Sigmoid colon (tissue), 6 donors: ENCODE measurements at regions not wholly inside any gene's neighbourhood (a gene's known extent, or its start where the extent isn't known, plus 50 kb on each side); places are given as distances from the start of the nearest gene placed in this dataset.

ENCODE experiments used
- DNase-seq: peaks from one replicate; pipeline ENCODE4 v3.0.0-alpha.2; 2019
- H3K27ac ChIP-seq, 4 donors: fragments of 200-600 bp; sonication (generic); one replicate each; pipeline ENCODE4 v1.5.1; 2016 to 2019; ENCODE audit warnings: mild to moderate bottlenecking in 1 of 4
- H3K27me3 ChIP-seq, 3 donors: fragments of 200-600 bp; sonication (generic); one replicate each; pipeline ENCODE4 v1.5.1; 2019; ENCODE audit warnings: mild to moderate bottlenecking in 1 of 3
- H3K36me3 ChIP-seq, 4 donors: fragments of 200-600 bp; sonication (generic); one replicate each; pipeline ENCODE4 v1.5.1; 2016 to 2019
- H3K4me1 ChIP-seq, 4 donors: fragments of 200-600 bp; sonication (generic); one replicate each; pipeline ENCODE4 v1.5.1; 2017 to 2019
- H3K4me3 ChIP-seq, 4 donors: fragments of 200-600 bp; sonication (generic); one replicate each; pipeline ENCODE4 v1.5.1; 2017 to 2019; ENCODE audit warnings: mild to moderate bottlenecking in 2 of 4, moderate library complexity in 1 of 4
- H3K9me3 ChIP-seq, 4 donors: fragments of 200-600 bp in 3 of 4; sonication (generic) in 3 of 4; one replicate each; pipeline versions ENCODE4 v1.5.1 to v1.6.1; 2013 to 2019
- CTCF ChIP-seq, 4 experiments: fragments of 450-650 bp in 3 of 4; fragments of 200-600 bp in 1 of 4; IDR thresholded peaks; one replicate each; pipeline ENCODE4 v1.5.1; 2016 to 2019; ENCODE audit warnings: antibody characterized with exemption in 4 of 4, mild to moderate bottlenecking in 3 of 4, moderate library complexity in 2 of 4
- EP300 ChIP-seq, 4 donors: sonication (generic); formaldehyde crosslinking; IDR thresholded peaks; one replicate each; pipeline ENCODE4 v1.6.1; 2017; ENCODE audit warnings: antibody characterized with exemption in 4 of 4
- POLR2A ChIP-seq, 2 donors: fragments of 450-650 bp; IDR thresholded peaks; one replicate each; pipeline ENCODE4 v1.6.1; 2016; ENCODE audit warnings: antibody characterized with exemption in 2 of 2, mild to moderate bottlenecking in 2 of 2, moderate library complexity in 2 of 2
- POLR2AphosphoS5 ChIP-seq, 4 donors: sonication (generic); formaldehyde crosslinking; IDR thresholded peaks; one replicate each; pipeline ENCODE4 v1.6.1; 2017; ENCODE audit warnings: antibody characterized with exemption in 4 of 4
- WGBS, 2 donors: extraction: QIAGEN DNeasy Blood & Tissue Kit; methylation state at CpG; one replicate each; pipeline ENCODE4 v1.1.7; 2013; 5-methylcytosine and 5-hydroxymethylcytosine counted together
- intact Hi-C: fragments of 100-400 bp; cut with DNase I; formaldehyde crosslinking; loops from one replicate; pipeline ENCODE4 v1.15.1; 2023
- donor health status: healthy with polysubstance abuse.
- donor health status: healthy.

GRCh38 chr22:27213294-27213693 is 555.9 kb downstream of the MIAT start:
- DNase-seq: peak; percentile 76
- intact Hi-C loops: loop anchor here (2.0 kb wide), 2 partner anchors 106 to 232 kb away; no protein-coding TSS in a partner anchor
- WGBS, 2 donors: 62 to 69% methylated on average over 4 of the region's 4 CpGs

GRCh38 chr22:27213766-27214581 is 556.6 kb downstream of the MIAT start:
- 82 to 87% methylated on average over 17 of the region's 17 CpGs for WGBS, 2 donors
- intact Hi-C loops: loop anchor here (2.0 kb wide), 2 partner anchors 107 to 233 kb away; no protein-coding TSS in a partner anchor
- Histone ChIP-seq H3K36me3 (no peaks in the 10 kb centered on the region), H3K4me3 (no peak overlapping the region), H3K27ac (peak overlapping the region; percentile 69 to 80 (median 72)), H3K27me3 (no peaks in the 10 kb centered on the region), H3K4me1 (peaks cover 0 to 55% (median 38%) of the 10 kb centered on the region in 4 donors), H3K9me3 (no peaks in the 10 kb centered on the region)
- peak; percentile 96 for DNase-seq
- TF ChIP-seq CTCF (IDR thresholded peaks at IDR 0.05) (no peak), POLR2AphosphoS5 (IDR thresholded peaks at IDR 0.05) (peak; percentile 22 to 65 (median 41))

More at GRCh38 chr22:27213294-27213693, 555.9 kb downstream of the MIAT start:
- H3K4me1 ChIP-seq: peaks cover 0 to 50% (median 38%) of the 10 kb centered on the region in 4 donors
- H3K27me3 ChIP-seq: no peaks in the 10 kb centered on the region
- H3K4me3 ChIP-seq: no peak overlapping the region
- no peaks in the 10 kb centered on the region for H3K36me3 ChIP-seq
- no peaks in the 10 kb centered on the region for H3K9me3 ChIP-seq
- TF ChIP-seq POLR2A (IDR thresholded peaks at IDR 0.05) (no peak), EP300 (IDR thresholded peaks at IDR 0.05) (no peak), POLR2AphosphoS5 (IDR thresholded peaks at IDR 0.05) (no peak)
- peak overlapping the region; percentile 69 to 80 (median 72) for H3K27ac ChIP-seq

- DNase-seq: no peak
- Histone ChIP-seq H3K36me3 (no peaks in the 10 kb centered on the region), H3K9me3 (no peaks in the 10 kb centered on the region), H3K4me3 (no peak overlapping the region), H3K4me1 (peaks cover 0 to 58% (median 40%) of the 10 kb centered on the region in 4 donors), H3K27ac (peak overlapping the region; percentile 69 to 80 (median 72)), H3K27me3 (no peaks in the 10 kb centered on the region)
- 81 to 83% methylated on average over 6 of the region's 6 CpGs for WGBS, 2 donors
- intact Hi-C loops: no loop called here
- TF ChIP-seq EP300 (IDR thresholded peaks at IDR 0.05) (no peak), POLR2AphosphoS5 (IDR thresholded peaks at IDR 0.05) (no peak), POLR2A (IDR thresholded peaks at IDR 0.05) (no peak), CTCF (IDR thresholded peaks at IDR 0.05) (no peak)
These were observed 557.3 kb downstream of the MIAT start for GRCh38 chr22:27214691-27215090.

GRCh38 chr22:27215871-27216270 is 558.5 kb downstream of the MIAT start:
- H3K36me3 ChIP-seq: no peaks in the 10 kb centered on the region
- intact Hi-C loops: no loop called here
- TF ChIP-seq EP300 (IDR thresholded peaks at IDR 0.05): no peak
- TF ChIP-seq POLR2A (IDR thresholded peaks at IDR 0.05): no peak
- no peak for TF ChIP-seq POLR2AphosphoS5 (IDR thresholded peaks at IDR 0.05)
- no peak for TF ChIP-seq CTCF (IDR thresholded peaks at IDR 0.05)
- H3K4me3 ChIP-seq: no peak overlapping the region
- H3K4me1 ChIP-seq: peaks cover 0 to 69% (median 48%) of the 10 kb centered on the region in 4 donors
- H3K27me3 ChIP-seq: no peaks in the 10 kb centered on the region
- WGBS, 2 donors: 63 to 68% methylated on average over 5 of the region's 5 CpGs
- peak overlapping the region; percentile 19 to 80 (median 70) for H3K27ac ChIP-seq
- no peaks in the 10 kb centered on the region for H3K9me3 ChIP-seq
- no peak for DNase-seq

GRCh38 chr22:27216444-27216843 is 559.1 kb downstream of the MIAT start:
- Histone ChIP-seq H3K9me3 (no peaks in the 10 kb centered on the region), H3K27ac (peak overlapping the region in 3 of 4 donors; percentile 56 to 80 (median 69)), H3K4me1 (peaks cover 0 to 64% (median 48%) of the 10 kb centered on the region in 4 donors), H3K36me3 (no peaks in the 10 kb centered on the region), H3K4me3 (no peak overlapping the region), H3K27me3 (no peaks in the 10 kb centered on the region)
- intact Hi-C loops: no loop called here
- TF ChIP-seq CTCF (IDR thresholded peaks at IDR 0.05) (no peak), POLR2AphosphoS5 (IDR thresholded peaks at IDR 0.05) (no peak)
- DNase-seq: no peak
- WGBS, 2 donors: 63 to 94% methylated on average over 1 of the region's 1 CpG
